HepG2 (cell line): ENCODE measurements at regions not wholly inside any gene's neighbourhood (a gene's known extent, or its start where the extent isn't known, plus 50 kb on each side); places are given as distances from the start of the nearest gene placed in this dataset.

Experiments used
- ATAC-seq: fragments of 200-7000 bp; cut with Tn5 transposase; 3 replicates; pipeline ENCODE4 v1.9.1; 2020; ENCODE audit warnings: mild to moderate bottlenecking, moderate library complexity
- BruUV-seq: library from RNA; stranded (reverse); fragments of 400-500 nt; replicated peaks from 2 replicates; lab custom pipeline; 2021; lab: Mats Ljungman, UMichigan
- CTCF ChIA-PET: fragments of 300-600 bp; formaldehyde crosslinking; extraction: SDS; loops from one replicate; lab custom pipeline; 2021; ENCODE audit warnings: low total read pairs, inconsistent platforms, low intra/inter-chr PET ratio; lab: Yijun Ruan, JAX
- POLR2A ChIA-PET: fragments of 350-600 bp; sonication (Branson Sonifier 250); formaldehyde crosslinking; loops from one replicate; lab custom pipeline; 2020; ENCODE audit warnings: antibody characterized with exemption, inconsistent platforms; lab: Yijun Ruan, JAX
- DNase-seq: peaks from one replicate; pipeline ENCODE4 v3.0.0-alpha.2; 2015; ENCODE audit warnings: low spot score
- FAIRE-seq: peaks from 3 replicates; lab custom pipeline; 2011; peaks lifted over from hg19 to GRCh38; lab: Jason Lieb, UNC
- H2AFZ ChIP-seq: one replicate; pipeline ENCODE4 v1.6.1; 2011; ENCODE audit warnings: low read length, inconsistent platforms
- H3K27ac ChIP-seq: fragments of 300-600 bp; 3 replicates; pipeline ENCODE4 v1.8.0; 2011; ENCODE audit warnings: mixed run types, mild to moderate bottlenecking, mixed read lengths, low read length, inconsistent platforms; ENCODE audit not compliant: insufficient read depth; ENCODE audit errors: extremely low read length
- H3K27me3 ChIP-seq, 2 experiments: fragments of 200-600 bp in 1 of 2; 2 replicates in 1 of 2; 3 replicates in 1 of 2; pipeline versions ENCODE4 v1.6.0 to v1.8.0; 2011; ENCODE audit warnings: low read length in 2 of 2, mild to moderate bottlenecking in 2 of 2, moderate library complexity in 2 of 2, inconsistent platforms in 1 of 2; ENCODE audit not compliant: insufficient read depth in 2 of 2, control insufficient read depth in 1 of 2
- H3K36me3 ChIP-seq, 2 experiments: fragments of 200-600 bp in 1 of 2; replicated peaks in 1 of 2; 2 replicates in 1 of 2; 3 replicates in 1 of 2; pipeline versions ENCODE4 v1.5.1 to v1.8.0; 2011; ENCODE audit warnings: low read length in 2 of 2, inconsistent platforms in 1 of 2; ENCODE audit not compliant: insufficient read depth in 2 of 2, control insufficient read depth in 1 of 2
- H3K4me1 ChIP-seq: 2 replicates; pipeline ENCODE4 v1.5.1; 2012; ENCODE audit warnings: low read length, inconsistent platforms; ENCODE audit not compliant: insufficient read depth
- H3K4me2 ChIP-seq: 2 replicates; pipeline ENCODE4 v1.6.0; 2011; ENCODE audit warnings: low read depth, low read length, inconsistent platforms
- H3K4me3 ChIP-seq, 3 experiments: fragments of 200-600 bp in 1 of 3; sonication (generic), shearing (Covaris generic) in 1 of 3; replicated peaks in 1 of 3; 2 replicates each; pipeline ENCODE4 v1.5.1; 2011 to 2016; ENCODE audit warnings: low read length in 3 of 3, inconsistent platforms in 2 of 3, low read depth in 2 of 3, mild to moderate bottlenecking in 2 of 3, control low read depth in 1 of 3, mixed read lengths in 1 of 3; ENCODE audit not compliant: insufficient read depth in 1 of 3
- H3K79me2 ChIP-seq: one replicate; pipeline ENCODE4 v1.6.1; 2011; ENCODE audit warnings: low read length, inconsistent platforms; ENCODE audit not compliant: insufficient read depth
- H3K9ac ChIP-seq: 2 replicates; pipeline ENCODE4 v1.6.0; 2011; ENCODE audit warnings: mild to moderate bottlenecking, low read depth, low read length, inconsistent platforms; ENCODE audit not compliant: insufficient read depth
- H3K9me3 ChIP-seq: 2 replicates; pipeline ENCODE4 v1.5.1; 2012; ENCODE audit warnings: mild to moderate bottlenecking, low read length
- H4K20me1 ChIP-seq: 2 replicates; pipeline ENCODE4 v1.6.0; 2011; ENCODE audit warnings: inconsistent platforms, mild to moderate bottlenecking, low read length, moderate library complexity; ENCODE audit not compliant: insufficient read depth
- KDM3A ChIP-seq: IDR thresholded peaks from 2 replicates; pipeline ENCODE4 v1.6.1; 2018; ENCODE audit warnings: low read depth, missing compliant biosample characterization
- MATR3 ChIP-seq: sonication (generic); formaldehyde crosslinking; IDR thresholded peaks from 2 replicates; pipeline ENCODE4 v1.4.0; 2020; ENCODE audit warnings: missing genetic modification reagents
- PCBP2 ChIP-seq: fragments of 200-400 bp; formaldehyde crosslinking; optimal IDR thresholded peaks from 2 replicates; pipeline ENCODE3; 2018; ENCODE audit warnings: low read length, low read depth; ENCODE audit not compliant: poor library complexity, severe bottlenecking
- ZMYM2 ChIP-seq: sonication (generic); formaldehyde crosslinking; IDR thresholded peaks from 2 replicates; pipeline ENCODE4 v1.8.0; 2022; ENCODE audit warnings: mild to moderate bottlenecking, missing genetic modification reagents
- ZNF260 ChIP-seq: sonication (generic); formaldehyde crosslinking; IDR thresholded peaks from 2 replicates; pipeline ENCODE4 v1.4.0; 2020; ENCODE audit warnings: missing genetic modification reagents, low read depth, mild to moderate bottlenecking, borderline replicate concordance
- ZNF501 ChIP-seq: sonication (generic); formaldehyde crosslinking; IDR thresholded peaks from 2 replicates; pipeline ENCODE4 v1.5.1; 2020; ENCODE audit warnings: mild to moderate bottlenecking, moderate library complexity, missing genetic modification reagents
- ZNF777 ChIP-seq: sonication (generic); formaldehyde crosslinking; IDR thresholded peaks from 2 replicates; pipeline ENCODE4 v1.4.0; 2020; ENCODE audit warnings: missing genetic modification reagents
- WGBS: methylation state at CpG from one replicate; pipeline ENCODE4 v1.1.6; 2017; ENCODE audit warnings: low lambda C conversion rate; 5-methylcytosine and 5-hydroxymethylcytosine counted together
- in situ Hi-C: cut with HindIII; loops from 2 replicates; pipeline ENCODE4 v1.10.0; 2017; ENCODE audit warnings: low pct_unique_long_range_greater_than_20kb; ENCODE audit not compliant: extremely low pct_ligation_motif_present
- intact Hi-C: fragments of 100-400 bp; cut with micrococcal nuclease; formaldehyde crosslinking; loops from one replicate; pipeline ENCODE4 v1.10.0; 2022; ENCODE audit not compliant: unreplicated experiment
- TF ChIP-seq, protein P1 (sequence below), 2 experiments: sonication (generic) in 1 of 2; formaldehyde crosslinking in 1 of 2; IDR thresholded peaks; 2 replicates each; pipeline versions ENCODE4 v1.6.1 to v1.9.0; 2014 to 2022; ENCODE audit warnings: antibody characterized with exemption in 1 of 2, borderline replicate concordance in 1 of 2, inconsistent platforms in 1 of 2, low read depth in 1 of 2, missing genetic modification reagents in 1 of 2

DNA sequence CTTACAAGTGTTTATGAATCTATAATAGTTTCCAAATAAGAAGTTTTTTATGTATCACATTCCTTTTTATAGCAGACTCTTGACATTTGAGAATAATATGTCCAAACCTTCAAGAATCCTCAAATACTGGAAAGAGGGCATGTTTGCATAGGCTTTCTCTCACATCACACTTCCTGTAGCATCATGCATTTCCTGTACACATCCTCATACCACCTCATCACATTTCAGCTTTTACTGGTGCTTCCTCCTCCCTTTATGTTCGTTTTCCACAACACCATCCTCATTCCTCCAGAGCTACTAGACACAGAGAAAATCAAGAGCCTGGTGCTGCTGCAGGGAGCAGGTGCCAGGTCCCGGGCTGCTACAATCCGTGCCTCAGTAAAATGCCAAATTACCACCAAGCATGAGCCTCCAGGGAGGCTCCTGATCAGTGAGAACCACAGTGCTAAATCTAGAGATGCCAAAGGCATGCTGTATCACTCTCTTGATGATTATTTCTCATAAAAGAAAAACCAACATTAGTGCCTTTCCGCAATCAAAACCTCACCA is 137.7 kb upstream of the CYP1B1 start:
- no peak overlapping the region for H3K9ac ChIP-seq
- H3K27ac ChIP-seq: no peak overlapping the region
- no peaks in the 10 kb centered on the region for H3K36me3 ChIP-seq
- H4K20me1 ChIP-seq: no peaks in the 10 kb centered on the region
- H3K9me3 ChIP-seq: no peaks in the 10 kb centered on the region
- TF ChIP-seq PCBP2 (no peak), ZNF777 (CRISPR knock-in tag) (no peak), MATR3 (CRISPR knock-in tag) (no peak), KDM3A (CRISPR knock-in tag) (no peak), ZNF260 (no peak), ZMYM2 (CRISPR knock-in tag) (no peak), ZNF501 (CRISPR knock-in tag) (no peak)
- TF ChIP-seq, protein P1, sequence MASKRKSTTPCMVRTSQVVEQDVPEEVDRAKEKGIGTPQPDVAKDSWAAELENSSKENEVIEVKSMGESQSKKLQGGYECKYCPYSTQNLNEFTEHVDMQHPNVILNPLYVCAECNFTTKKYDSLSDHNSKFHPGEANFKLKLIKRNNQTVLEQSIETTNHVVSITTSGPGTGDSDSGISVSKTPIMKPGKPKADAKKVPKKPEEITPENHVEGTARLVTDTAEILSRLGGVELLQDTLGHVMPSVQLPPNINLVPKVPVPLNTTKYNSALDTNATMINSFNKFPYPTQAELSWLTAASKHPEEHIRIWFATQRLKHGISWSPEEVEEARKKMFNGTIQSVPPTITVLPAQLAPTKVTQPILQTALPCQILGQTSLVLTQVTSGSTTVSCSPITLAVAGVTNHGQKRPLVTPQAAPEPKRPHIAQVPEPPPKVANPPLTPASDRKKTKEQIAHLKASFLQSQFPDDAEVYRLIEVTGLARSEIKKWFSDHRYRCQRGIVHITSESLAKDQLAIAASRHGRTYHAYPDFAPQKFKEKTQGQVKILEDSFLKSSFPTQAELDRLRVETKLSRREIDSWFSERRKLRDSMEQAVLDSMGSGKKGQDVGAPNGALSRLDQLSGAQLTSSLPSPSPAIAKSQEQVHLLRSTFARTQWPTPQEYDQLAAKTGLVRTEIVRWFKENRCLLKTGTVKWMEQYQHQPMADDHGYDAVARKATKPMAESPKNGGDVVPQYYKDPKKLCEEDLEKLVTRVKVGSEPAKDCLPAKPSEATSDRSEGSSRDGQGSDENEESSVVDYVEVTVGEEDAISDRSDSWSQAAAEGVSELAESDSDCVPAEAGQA (IDR thresholded peaks at IDR 0.05; ENCODE audit: low read depth): no peak
- TF ChIP-seq, protein P1 (CRISPR knock-in tag; IDR thresholded peaks at IDR 0.05; ENCODE audit: borderline replicate concordance): no peak
- intact Hi-C loops: no loop called here
- WGBS: 43% methylated on average over 4 of the region's 4 CpGs
- no peak overlapping the region for H3K4me2 ChIP-seq
- no peak for FAIRE-seq
- no peak for ATAC-seq
- H2AFZ ChIP-seq: no peak overlapping the region
- POLR2A ChIA-PET: no interaction called here
- H3K4me1 ChIP-seq: 0 out of 2 replicates have a peak, but pooled peaks cover 5% of the 10 kb centered on the region
- CTCF ChIA-PET: no interaction called here
- no peaks in the 10 kb centered on the region for H3K79me2 ChIP-seq
- no TSS peak for BruUV-seq
- in situ Hi-C loops: no loop called here
- no peak overlapping the region for H3K4me3 ChIP-seq
- no peaks in the 10 kb centered on the region; a peak in 2 of 5 replicates for H3K27me3 ChIP-seq
- no peak for DNase-seq
